ENCODE measurements at regions not wholly inside any gene's neighbourhood (a gene's known extent, or its start where the extent isn't known, plus 50 kb on each side); places are given as distances from the start of the nearest gene placed in this dataset.

DNA sequence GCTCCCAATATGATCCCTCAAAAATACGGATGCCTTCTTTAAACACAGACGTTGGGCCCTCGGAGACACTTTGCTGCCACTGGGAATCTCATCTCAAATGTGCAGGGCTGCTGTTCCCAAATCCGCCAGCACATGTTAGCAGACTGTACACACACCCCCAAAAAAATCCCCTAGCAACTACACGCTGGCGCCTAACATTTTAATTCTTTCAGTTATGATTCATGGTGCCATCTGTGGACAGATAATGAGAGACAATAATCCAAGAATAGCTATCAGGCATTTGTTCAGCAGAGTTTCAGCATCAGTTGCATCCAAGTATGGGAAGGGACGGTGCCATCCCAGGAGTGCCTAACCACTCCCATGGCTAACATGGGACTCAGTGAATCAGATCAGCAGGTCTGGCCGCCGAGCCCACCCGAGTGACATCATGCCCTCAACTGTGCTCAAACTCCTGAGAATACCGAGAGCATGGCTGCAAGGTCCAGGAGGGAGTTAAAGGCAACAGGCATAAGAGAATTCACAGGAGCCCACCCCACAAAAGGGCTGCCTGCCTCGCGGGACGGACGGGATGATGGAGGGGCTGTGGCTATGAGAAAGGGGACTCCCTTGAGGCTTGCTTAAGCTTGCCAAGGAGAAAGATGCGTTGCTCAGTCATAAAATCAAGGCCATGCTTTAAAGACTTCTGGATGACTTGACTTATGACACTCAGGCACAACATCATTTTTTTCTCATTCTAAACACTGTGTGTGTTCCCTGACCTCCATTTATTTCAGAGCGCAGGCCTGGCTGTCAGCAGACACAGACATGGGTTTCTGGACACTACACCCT, 337.0 kb downstream of the SHANK2 start:
- no peak for DNase-seq

GRCh38 chr11:70916351-70916750, 336.0 kb downstream of the SHANK2 start:
- DNase-seq: no peak

GRCh38 chr11:70918242-70918641, 334.1 kb downstream of the SHANK2 start:
- DNase-seq: no peak

GRCh38 chr11:70921804-70922203, 330.6 kb downstream of the SHANK2 start:
- DNase-seq: no peak

DNA sequence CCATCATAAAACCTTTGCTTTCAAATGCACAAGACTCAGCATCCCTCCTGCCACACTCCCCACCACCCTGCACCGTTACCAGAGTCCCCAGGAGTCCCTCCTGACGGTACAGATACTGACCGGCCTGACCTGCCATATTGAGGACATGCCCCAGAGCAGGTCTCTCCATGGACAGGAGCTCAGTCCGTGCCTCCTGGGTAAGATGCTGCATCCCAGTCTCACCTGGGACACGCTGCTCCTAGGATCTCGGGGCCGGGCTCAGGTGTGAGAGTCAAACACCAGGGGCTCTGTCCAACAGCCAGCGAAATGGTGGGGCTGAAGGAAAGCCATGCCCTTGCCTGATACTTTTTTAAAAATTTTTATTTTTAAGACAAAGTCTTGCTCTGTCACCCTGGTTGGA, 328.3 kb downstream of the SHANK2 start:
- no peak for DNase-seq

DNA sequence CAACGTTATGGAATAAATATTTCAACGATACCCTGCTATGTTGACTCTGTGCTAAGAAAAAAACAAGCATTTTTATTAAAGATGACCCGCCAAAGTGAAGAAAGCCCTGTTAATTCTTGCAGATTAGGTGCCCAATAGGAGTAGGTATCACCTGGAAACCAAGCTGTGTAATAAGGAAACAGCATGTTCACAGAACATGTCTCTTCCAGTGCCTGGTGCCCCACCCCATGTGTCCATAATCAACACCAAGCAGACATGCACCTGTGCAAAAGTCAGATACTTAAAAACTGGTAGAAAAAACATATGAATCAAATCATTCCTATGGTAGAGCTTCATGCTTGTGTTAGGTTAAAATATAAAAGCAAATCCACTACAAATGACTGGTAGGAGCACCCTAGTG, 327.1 kb downstream of the SHANK2 start:
- DNase-seq: no peak

GRCh38 chr11:70926543-70927201, 325.7 kb downstream of the SHANK2 start:
- DNase-seq: no peak

- DNase-seq: no peak
Observed at GRCh38 chr11:70928854-70929598, 323.4 kb downstream of the SHANK2 start.

GRCh38 chr11:70930215-70930614, 322.2 kb downstream of the SHANK2 start:
- no peak for DNase-seq

- DNase-seq: no peak
Observed at GRCh38 chr11:70931430-70931829, 320.9 kb downstream of the SHANK2 start.

GRCh38 chr11:70933981-70934583, 318.3 kb downstream of the SHANK2 start:
- no peak for DNase-seq

DNA sequence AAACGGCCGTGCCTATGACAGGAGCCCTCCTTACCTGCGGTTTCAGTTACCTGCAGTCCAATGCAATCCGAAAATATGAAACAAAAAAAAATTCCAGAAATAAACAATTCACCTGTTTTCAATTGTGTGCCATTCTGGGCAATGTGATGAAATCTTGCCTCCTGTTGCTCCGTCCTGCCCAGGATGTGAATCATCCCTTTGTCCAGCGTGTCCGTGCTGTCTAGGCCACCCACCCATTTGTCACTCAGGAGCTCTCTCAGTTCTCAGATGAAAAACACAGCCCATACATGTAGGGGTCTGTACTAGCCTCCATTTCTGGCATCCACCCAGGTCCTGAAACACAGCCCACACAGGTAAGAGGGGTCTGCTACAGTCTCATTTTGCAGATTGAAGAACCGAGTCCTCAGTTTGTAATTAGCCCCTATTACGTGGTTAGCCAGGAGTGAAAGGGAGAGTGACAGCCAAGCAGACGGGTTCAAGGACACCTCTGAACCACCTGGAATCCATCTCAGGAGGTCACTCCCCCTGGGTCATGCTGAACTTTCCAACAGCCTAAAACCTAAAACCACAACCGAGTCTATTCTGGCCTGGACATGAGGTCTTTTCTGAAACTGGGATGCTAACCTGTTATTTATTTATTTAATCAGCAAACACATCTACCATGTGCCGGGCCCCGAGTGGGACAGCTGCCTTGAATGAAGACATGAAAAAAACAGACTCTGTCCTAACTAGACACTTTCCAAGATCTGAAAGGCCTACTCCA, 317.2 kb downstream of the SHANK2 start:
- no peak for DNase-seq

DNA sequence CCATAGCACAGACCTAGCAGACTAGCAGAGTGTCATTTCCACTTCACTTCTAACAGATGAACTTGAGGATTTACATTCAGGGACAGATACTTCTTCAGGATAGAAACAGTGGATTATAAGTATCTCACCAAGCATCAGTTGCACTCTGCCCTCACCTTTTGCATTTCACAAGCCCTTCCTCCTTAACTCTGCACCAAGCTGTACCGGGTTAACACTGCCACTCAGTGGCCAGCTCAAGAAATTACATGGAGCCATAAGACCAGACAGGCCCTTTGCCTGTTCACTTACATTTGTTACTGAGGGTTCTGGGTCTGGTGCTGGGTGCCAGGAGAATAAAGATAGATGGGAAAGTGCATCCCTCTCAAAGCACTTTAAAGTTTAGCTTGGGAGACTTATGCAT, 309.8 kb downstream of the SHANK2 start:
- DNase-seq: no peak

GRCh38 chr11:70944141-70944540, 308.2 kb downstream of the SHANK2 start:
- no peak for DNase-seq

- no peak for DNase-seq
Observed at GRCh38 chr11:70944636-70945035, 307.7 kb downstream of the SHANK2 start.

- no peak for DNase-seq
Observed at GRCh38 chr11:70948398-70948797, 304.0 kb downstream of the SHANK2 start.

GRCh38 chr11:70948855-70949531, 303.4 kb downstream of the SHANK2 start:
- no peak for DNase-seq

DNA sequence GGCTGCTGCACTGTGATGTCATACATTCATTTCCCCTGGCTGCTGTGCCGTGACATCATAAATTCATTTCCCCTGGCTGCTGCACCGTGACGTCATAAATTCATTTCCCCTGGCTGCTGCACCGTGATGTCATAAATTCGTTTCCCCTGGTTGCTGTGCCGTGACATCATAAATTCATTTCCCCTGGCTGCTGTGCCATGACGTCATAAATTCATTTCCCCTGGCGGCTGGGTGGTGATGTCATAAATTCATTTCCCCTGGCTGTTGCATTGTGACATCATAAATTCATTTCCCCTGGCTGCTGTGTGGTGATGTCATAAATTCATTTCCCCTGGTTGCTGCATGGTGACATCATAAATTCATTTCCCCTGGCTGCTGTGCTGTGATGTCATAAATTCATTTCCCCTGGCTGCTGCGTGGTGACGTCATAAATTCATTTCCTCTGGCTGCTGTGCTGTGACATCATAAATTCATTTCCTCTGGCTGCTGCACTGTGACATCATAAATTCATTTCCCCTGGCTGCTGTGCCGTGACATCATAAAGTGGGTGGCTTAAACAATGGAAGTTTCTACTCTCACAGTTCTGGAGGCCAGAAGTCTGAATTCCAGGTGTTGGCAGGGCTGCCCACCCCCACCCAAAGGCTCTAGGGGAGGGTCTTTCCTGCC, 301.1 kb downstream of the SHANK2 start:
- DNase-seq: no peak

GRCh38 chr11:70952191-70952590, 300.2 kb downstream of the SHANK2 start:
- DNase-seq: no peak

GRCh38 chr11:70953720-70954119, 298.7 kb downstream of the SHANK2 start:
- no peak for DNase-seq

DNA sequence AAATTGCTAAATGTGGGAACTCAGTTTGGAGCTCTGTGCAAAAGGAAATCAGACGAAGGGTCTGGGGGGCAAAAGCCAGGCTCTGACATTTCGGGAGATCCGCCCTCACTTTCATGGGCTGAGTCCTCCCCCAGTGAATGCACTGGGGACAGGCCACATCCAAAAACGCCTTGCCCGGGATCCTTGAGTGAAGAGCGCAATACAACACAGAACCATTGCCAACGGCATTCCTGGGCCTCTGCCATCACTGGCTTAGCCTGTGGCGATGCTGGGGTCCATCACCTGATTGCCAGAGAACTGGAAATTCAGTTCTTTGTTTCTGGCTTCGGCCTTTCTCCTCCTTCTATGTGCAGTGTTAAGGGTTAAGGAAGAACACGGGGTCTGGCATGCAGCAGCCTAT, 297.9 kb downstream of the SHANK2 start:
- no peak for DNase-seq
